Thoracic aorta (tissue), 2 donors: ENCODE measurements at regions not wholly inside any gene's neighbourhood (a gene's known extent, or its start where the extent isn't known, plus 50 kb on each side); places are given as distances from the start of the nearest gene placed in this dataset.

ENCODE experiments used
- ATAC-seq: fragments of 150-250 bp; one replicate; pipeline ENCODE4 v1.8.0; 2017; ENCODE audit warnings: low read depth; ENCODE audit not compliant: insufficient number of reproducible peaks, low FRiP score
- DNase-seq: peaks from one replicate; pipeline ENCODE4 v3.0.0-alpha.2; 2020; ENCODE audit warnings: low spot score
- H3K27ac ChIP-seq, 2 donors: fragments of 200-600 bp; sonication (generic); 1 replicate in 1 of 2; 2 replicates in 1 of 2; pipeline ENCODE4 v1.5.1; 2016; ENCODE audit warnings: mild to moderate bottlenecking in 2 of 2, moderate library complexity in 2 of 2
- H3K27me3 ChIP-seq: fragments of 200-600 bp; sonication (generic); replicated peaks from 2 replicates; pipeline ENCODE4 v1.6.0; 2016; ENCODE audit warnings: mild to moderate bottlenecking; ENCODE audit not compliant: insufficient read depth
- H3K36me3 ChIP-seq: fragments of 200-600 bp; sonication (generic); one replicate; pipeline ENCODE4 v1.5.1; 2016
- H3K4me1 ChIP-seq, 2 donors: fragments of 200-600 bp; sonication (generic); 1 replicate in 1 of 2; 2 replicates in 1 of 2; pipeline versions ENCODE4 v1.5.1 to v1.6.0; 2016; ENCODE audit warnings: low read depth in 2 of 2, mild to moderate bottlenecking in 1 of 2; ENCODE audit not compliant: control insufficient read depth in 1 of 2
- H3K4me3 ChIP-seq: fragments of 200-600 bp; sonication (generic); 2 replicates; pipeline ENCODE4 v1.5.1; 2016; ENCODE audit warnings: mild to moderate bottlenecking
- H3K9me3 ChIP-seq: fragments of 200-600 bp; sonication (generic); 2 replicates; pipeline ENCODE4 v1.5.1; 2016
- TF ChIP-seq, protein P1 (sequence below): fragments of 200-600 bp; sonication (generic); IDR thresholded peaks from one replicate; pipeline ENCODE4 v1.5.1; 2019; ENCODE audit warnings: antibody characterized with exemption

DNA sequence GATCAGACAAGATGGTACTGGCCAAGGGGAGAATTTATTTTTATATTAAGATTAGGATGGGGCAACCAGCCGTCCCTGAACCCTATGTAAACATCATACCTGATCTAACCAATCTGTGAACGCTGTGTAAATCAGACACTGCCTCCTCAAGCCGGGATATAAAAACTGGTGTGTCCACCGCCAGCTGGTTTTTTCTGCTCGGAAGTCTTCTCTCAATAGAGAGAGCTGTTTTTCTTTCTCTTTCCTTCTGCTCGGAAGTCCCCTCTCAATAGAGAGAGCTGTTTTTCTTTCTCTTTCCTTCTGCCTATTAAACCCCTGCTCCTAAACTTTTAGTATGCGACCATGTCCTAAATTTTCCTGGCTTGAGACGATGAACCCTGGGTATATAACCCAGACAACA is 615.5 kb upstream of the NUDT12 start:
- ATAC-seq (no peak), DNase-seq (no peak)
- no peaks in the 10 kb centered on the region for H3K4me1 ChIP-seq
- TF ChIP-seq, protein P1, sequence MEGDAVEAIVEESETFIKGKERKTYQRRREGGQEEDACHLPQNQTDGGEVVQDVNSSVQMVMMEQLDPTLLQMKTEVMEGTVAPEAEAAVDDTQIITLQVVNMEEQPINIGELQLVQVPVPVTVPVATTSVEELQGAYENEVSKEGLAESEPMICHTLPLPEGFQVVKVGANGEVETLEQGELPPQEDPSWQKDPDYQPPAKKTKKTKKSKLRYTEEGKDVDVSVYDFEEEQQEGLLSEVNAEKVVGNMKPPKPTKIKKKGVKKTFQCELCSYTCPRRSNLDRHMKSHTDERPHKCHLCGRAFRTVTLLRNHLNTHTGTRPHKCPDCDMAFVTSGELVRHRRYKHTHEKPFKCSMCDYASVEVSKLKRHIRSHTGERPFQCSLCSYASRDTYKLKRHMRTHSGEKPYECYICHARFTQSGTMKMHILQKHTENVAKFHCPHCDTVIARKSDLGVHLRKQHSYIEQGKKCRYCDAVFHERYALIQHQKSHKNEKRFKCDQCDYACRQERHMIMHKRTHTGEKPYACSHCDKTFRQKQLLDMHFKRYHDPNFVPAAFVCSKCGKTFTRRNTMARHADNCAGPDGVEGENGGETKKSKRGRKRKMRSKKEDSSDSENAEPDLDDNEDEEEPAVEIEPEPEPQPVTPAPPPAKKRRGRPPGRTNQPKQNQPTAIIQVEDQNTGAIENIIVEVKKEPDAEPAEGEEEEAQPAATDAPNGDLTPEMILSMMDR, result no peak
- H3K36me3 ChIP-seq, result no peaks in the 10 kb centered on the region
- no peak overlapping the region for H3K4me3 ChIP-seq
- H3K27ac ChIP-seq, result no peak overlapping the region
- H3K9me3 ChIP-seq, result peaks cover 7% of the 10 kb centered on the region
- no peaks in the 10 kb centered on the region for H3K27me3 ChIP-seq

- Histone ChIP-seq H3K4me1 (no peaks in the 10 kb centered on the region), H3K27ac (no peak overlapping the region), H3K27me3 (no peaks in the 10 kb centered on the region), H3K9me3 (peaks cover 7% of the 10 kb centered on the region), H3K4me3 (no peak overlapping the region), H3K36me3 (no peaks in the 10 kb centered on the region)
- ATAC-seq, result no peak
- TF ChIP-seq, protein P1, result no peak
- DNase-seq, result no peak
Observed at GRCh38 chr5:104177651-104178050, 615.1 kb upstream of the NUDT12 start.

DNA sequence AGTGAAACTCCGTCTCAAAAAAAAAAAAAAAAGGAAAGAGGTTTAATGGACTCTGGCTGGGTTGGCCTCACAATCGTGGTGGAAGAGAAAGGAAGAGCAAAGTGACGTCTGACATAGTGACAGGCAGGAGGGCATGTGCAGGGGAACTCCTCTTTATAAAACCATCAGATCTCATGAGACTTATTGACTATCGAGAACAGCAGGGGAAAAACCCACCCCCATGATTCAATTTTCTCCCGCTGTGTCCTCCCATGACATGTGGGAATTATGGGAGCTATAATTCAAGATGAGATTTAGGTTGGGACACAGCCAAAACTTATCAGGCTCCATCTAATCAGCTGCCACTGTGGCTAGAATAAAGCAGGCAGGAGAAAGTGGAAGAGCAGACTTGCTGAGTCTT is 610.4 kb upstream of the NUDT12 start:
- no peak for ATAC-seq
- H3K4me3 ChIP-seq, result no peak overlapping the region
- TF ChIP-seq, protein P1, result no peak
- no peaks in the 10 kb centered on the region for H3K9me3 ChIP-seq
- H3K36me3 ChIP-seq, result no peaks in the 10 kb centered on the region
- H3K27ac ChIP-seq, result no peak overlapping the region
- no peaks in the 10 kb centered on the region for H3K4me1 ChIP-seq
- DNase-seq, result no peak
- no peaks in the 10 kb centered on the region for H3K27me3 ChIP-seq

- ATAC-seq (no peak), DNase-seq (no peak)
- no peaks in the 10 kb centered on the region for H3K4me1 ChIP-seq
- H3K4me3 ChIP-seq, result no peak overlapping the region
- no peaks in the 10 kb centered on the region for H3K9me3 ChIP-seq
- no peaks in the 10 kb centered on the region for H3K36me3 ChIP-seq
- no peaks in the 10 kb centered on the region for H3K27me3 ChIP-seq
- H3K27ac ChIP-seq, result no peak overlapping the region
- TF ChIP-seq, protein P1, result no peak
Observed at GRCh38 chr5:104171958-104172690, 609.5 kb upstream of the NUDT12 start.

GRCh38 chr5:104170926-104171325 is 608.3 kb upstream of the NUDT12 start:
- ATAC-seq (no peak), DNase-seq (no peak)
- Histone ChIP-seq H3K4me3 (no peak overlapping the region), H3K9me3 (no peaks in the 10 kb centered on the region), H3K4me1 (no peaks in the 10 kb centered on the region), H3K27me3 (no peaks in the 10 kb centered on the region), H3K27ac (no peak overlapping the region), H3K36me3 (no peaks in the 10 kb centered on the region)
- TF ChIP-seq, protein P1, result no peak
